Right atrium auricular region (tissue), 2 donors: ENCODE measurements at regions not wholly inside any gene's neighbourhood (a gene's known extent, or its start where the extent isn't known, plus 50 kb on each side); places are given as distances from the start of the nearest gene placed in this dataset.
"Not testable (repeated sequence)": the region's sequence is repeated elsewhere in the genome, so short reads cannot be mapped to it uniquely, and the experiment has no call there.

Experiments used
- DNase-seq: peaks from one replicate; pipeline ENCODE4 v3.0.0-alpha.2; 2019; ENCODE audit warnings: low spot score
- H3K27ac ChIP-seq, 2 donors: fragments of 200-600 bp; sonication (generic); 1 replicate in 1 of 2; 2 replicates in 1 of 2; pipeline ENCODE4 v1.5.1; 2016 to 2019
- H3K27me3 ChIP-seq, 2 donors: fragments of 200-600 bp; sonication (generic); one replicate each; pipeline versions ENCODE4 v1.5.1 to v1.6.0; 2017 to 2019
- H3K36me3 ChIP-seq: fragments of 200-600 bp; sonication (generic); one replicate; pipeline ENCODE4 v1.5.1; 2016
- H3K4me1 ChIP-seq, 2 donors: fragments of 200-600 bp; sonication (generic); one replicate each; pipeline versions ENCODE4 v1.5.1 to v1.6.0; 2017 to 2019
- H3K4me3 ChIP-seq, 2 donors: fragments of 200-600 bp; sonication (generic); 1 replicate in 1 of 2; 2 replicates in 1 of 2; pipeline ENCODE4 v1.5.1; 2017 to 2019; ENCODE audit warnings: mild to moderate bottlenecking in 1 of 2, moderate library complexity in 1 of 2
- H3K9me3 ChIP-seq, 2 donors: fragments of 200-600 bp; sonication (generic); one replicate each; pipeline ENCODE4 v1.5.1; 2019
- CTCF ChIP-seq, 2 donors: fragments of 200-600 bp; sonication (generic); IDR thresholded peaks; one replicate each; pipeline ENCODE4 v1.5.1; 2019; ENCODE audit warnings: antibody characterized with exemption in 2 of 2

GRCh38 chr11:24171869-24172268 lies 325.0 kb upstream of the LUZP2 start:
- no peaks in the 10 kb centered on the region for H3K9me3 ChIP-seq
- H3K4me1 ChIP-seq: no peaks in the 10 kb centered on the region
- no peaks in the 10 kb centered on the region for H3K27me3 ChIP-seq
- no peak overlapping the region for H3K4me3 ChIP-seq
- no peak for DNase-seq
- H3K36me3 ChIP-seq: no peaks in the 10 kb centered on the region
- H3K27ac ChIP-seq: no peak overlapping the region
- TF ChIP-seq CTCF (IDR thresholded peaks at IDR 0.05): no peak

- no peaks in the 10 kb centered on the region for H3K36me3 ChIP-seq
- no peaks in the 10 kb centered on the region for H3K9me3 ChIP-seq
These were observed 315.3 kb upstream of the LUZP2 start for GRCh38 chr11:24181395-24182047.

GRCh38 chr11:24185535-24185934 lies 311.3 kb upstream of the LUZP2 start:
- not testable (repeated sequence) for DNase-seq, H3K36me3 ChIP-seq, H3K9me3 ChIP-seq, H3K4me1 ChIP-seq, H3K4me3 ChIP-seq, H3K27ac ChIP-seq, H3K27me3 ChIP-seq

More at GRCh38 chr11:24181395-24182047, 315.3 kb upstream of the LUZP2 start:
- no peak for TF ChIP-seq CTCF (IDR thresholded peaks at IDR 0.05)
- Histone ChIP-seq H3K27ac (no peak overlapping the region), H3K27me3 (no peaks in the 10 kb centered on the region), H3K4me3 (no peak overlapping the region), H3K4me1 (no peaks in the 10 kb centered on the region)
- no peak for DNase-seq

- no peak for TF ChIP-seq CTCF (IDR thresholded peaks at IDR 0.05)
These were observed 300.1 kb upstream of the LUZP2 start for GRCh38 chr11:24196733-24197132.

GRCh38 chr11:24198481-24198880 lies 298.4 kb upstream of the LUZP2 start:
- Histone ChIP-seq H3K36me3 (no peaks in the 10 kb centered on the region), H3K27ac (no peak overlapping the region), H3K4me3 (no peak overlapping the region), H3K4me1 (no peaks in the 10 kb centered on the region), H3K27me3 (no peaks in the 10 kb centered on the region), H3K9me3 (no peaks in the 10 kb centered on the region)
- no peak for TF ChIP-seq CTCF (IDR thresholded peaks at IDR 0.05)
- DNase-seq: no peak

More at GRCh38 chr11:24196733-24197132, 300.1 kb upstream of the LUZP2 start:
- Histone ChIP-seq H3K27ac (no peak overlapping the region), H3K36me3 (no peaks in the 10 kb centered on the region), H3K4me3 (no peak overlapping the region), H3K4me1 (no peaks in the 10 kb centered on the region), H3K9me3 (no peaks in the 10 kb centered on the region), H3K27me3 (no peaks in the 10 kb centered on the region)
- DNase-seq: no peak

GRCh38 chr11:24199461-24199860 lies 297.4 kb upstream of the LUZP2 start:
- H3K27me3 ChIP-seq: no peaks in the 10 kb centered on the region
- H3K4me3 ChIP-seq: no peak overlapping the region
- no peaks in the 10 kb centered on the region for H3K36me3 ChIP-seq
- H3K4me1 ChIP-seq: no peaks in the 10 kb centered on the region
- TF ChIP-seq CTCF (IDR thresholded peaks at IDR 0.05): no peak
- H3K9me3 ChIP-seq: no peaks in the 10 kb centered on the region
- H3K27ac ChIP-seq: no peak overlapping the region
- DNase-seq: no peak
